Tongue (tissue), 1 donor: ENCODE measurements at regions not wholly inside any gene's neighbourhood (a gene's known extent, or its start where the extent isn't known, plus 50 kb on each side); places are given as distances from the start of the nearest gene placed in this dataset.

ENCODE experiments used
- DNase-seq: peaks from one replicate; pipeline ENCODE4 v3.0.0-alpha.2; 2015

DNA sequence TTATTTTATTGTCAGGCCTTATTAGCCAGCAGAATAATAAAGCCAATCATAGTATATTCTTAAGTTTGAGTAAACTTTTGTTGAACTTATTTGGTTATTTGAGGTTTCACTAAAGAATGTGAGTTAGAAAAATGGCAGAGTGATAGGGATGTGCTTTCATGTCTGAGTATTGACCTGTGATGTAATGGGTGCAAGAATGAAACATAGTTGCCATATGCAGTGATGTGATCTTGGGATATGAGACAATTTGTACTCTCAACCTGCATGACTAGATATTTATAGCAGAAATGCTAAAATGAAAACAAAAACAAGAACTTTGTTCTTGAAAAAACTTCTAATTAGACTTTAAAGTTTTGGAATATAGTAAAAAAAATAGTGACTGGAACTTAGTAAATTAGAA, 97.9 kb downstream of the DISP1 start:
- DNase-seq = no peak

DNA sequence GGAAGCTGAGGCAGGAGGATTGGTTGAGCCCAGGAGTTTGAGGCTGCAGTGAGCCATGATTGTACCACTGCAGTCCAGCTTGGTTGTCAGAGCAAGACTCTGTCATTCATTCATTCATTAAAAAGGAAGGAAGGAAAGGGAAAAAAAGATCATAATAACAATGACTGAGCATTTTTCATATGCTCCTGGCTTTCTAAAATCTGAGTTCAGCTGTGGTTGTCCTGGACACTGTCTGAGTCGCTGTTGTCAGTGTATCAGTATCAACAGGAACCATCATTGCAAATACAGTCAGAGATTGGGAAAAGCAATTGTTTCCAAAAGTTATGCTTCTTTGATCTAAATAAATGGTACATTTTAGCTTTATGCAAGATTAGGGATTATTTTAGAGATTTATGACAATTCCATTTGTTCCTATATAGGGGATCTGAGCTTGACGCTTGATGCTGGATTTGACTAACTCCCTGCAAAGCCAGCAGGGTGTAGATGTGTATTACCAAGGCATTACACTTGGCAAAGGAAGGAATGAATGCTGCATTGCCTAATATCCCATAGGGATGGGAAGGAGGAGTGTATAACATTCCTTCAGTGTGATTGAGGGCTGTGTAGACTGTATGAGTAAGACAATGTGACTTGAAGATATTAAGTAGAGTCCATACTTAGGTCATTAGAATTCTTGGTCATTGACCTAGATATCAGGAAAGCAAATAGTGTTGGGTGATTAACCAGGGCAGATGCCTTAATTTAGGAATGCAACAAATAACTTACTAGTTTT, 100.2 kb downstream of the DISP1 start:
- no peak for DNase-seq

DNA sequence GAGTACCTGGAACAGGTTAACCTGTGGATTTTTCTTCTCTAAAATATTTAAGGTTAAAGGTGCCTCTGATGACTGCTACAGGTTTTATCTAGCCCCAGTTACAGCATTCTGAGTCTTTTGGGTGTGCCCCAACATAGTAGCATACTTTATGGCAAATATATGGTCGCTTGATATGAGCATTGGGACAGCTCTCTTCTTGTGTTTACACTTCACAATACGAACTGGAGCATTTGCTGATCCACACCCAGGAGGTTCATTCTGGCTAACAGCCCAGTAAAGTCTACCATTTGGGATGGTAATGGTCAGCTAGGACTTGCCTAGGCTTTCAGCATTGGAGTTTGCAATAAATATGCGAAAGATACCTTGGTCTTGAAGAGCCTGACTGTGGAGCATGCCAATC, 101.3 kb downstream of the DISP1 start:
- DNase-seq = no peak

DNA sequence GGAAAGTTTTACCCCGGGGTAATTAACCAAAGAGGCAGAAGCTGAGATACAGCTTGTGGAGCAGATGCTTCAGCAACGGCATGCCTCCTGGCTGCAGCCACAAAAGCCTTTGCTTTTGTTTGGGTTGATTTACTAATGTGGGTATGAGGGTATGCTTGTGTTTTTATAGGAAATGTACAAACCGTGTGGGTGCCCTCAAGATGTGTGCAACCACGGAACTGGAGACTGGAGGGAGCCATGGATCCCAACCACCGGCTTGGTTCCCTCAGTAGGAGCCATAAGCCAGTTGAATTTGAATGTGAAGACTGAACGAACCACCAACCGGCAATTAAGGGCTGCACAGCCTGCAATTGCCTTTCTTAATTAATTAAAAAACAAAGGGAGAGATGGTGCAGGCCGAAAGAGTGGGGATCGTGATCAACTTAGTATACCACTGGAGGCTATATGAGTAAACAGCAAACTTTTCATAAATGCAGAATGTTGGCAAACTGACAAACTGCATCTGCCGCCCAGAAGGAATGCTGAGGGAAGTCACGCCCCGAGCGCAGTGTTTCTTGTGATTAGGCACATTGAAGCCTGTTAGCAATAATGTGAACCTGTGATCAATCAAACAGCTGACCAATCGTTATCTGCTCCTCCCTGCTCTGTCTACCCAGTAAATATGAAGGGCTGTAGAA, 104.1 kb downstream of the DISP1 start:
- DNase-seq = no peak

DNA sequence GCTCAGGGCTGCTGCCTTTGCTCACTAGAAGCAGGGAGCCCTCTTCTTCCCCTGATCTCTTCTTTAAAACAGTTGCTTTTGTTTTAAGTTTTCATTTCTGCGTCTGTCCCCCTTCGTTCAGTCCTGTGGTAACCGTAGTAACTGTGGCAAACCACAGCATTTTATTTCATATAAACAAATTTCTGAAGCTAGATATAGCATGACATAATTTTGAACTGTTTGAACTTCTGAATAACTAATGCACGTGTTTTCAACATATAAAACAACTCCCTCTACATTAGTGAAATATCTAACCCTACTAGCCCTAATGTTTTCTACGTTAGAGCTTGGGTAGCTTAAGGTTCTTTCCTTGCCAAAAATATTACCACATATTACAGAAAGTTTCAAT, 104.6 kb downstream of the DISP1 start:
- DNase-seq = no peak

GRCh38 chr1:222920169-222920568, 105.3 kb downstream of the DISP1 start:
- DNase-seq = no peak

GRCh38 chr1:222921945-222922344, 107.1 kb downstream of the DISP1 start:
- DNase-seq = no peak

GRCh38 chr1:222923506-222923905, 108.7 kb downstream of the DISP1 start:
- DNase-seq = no peak

- DNase-seq = no peak
Measured at GRCh38 chr1:222924136-222924706, 109.4 kb downstream of the DISP1 start.

DNA sequence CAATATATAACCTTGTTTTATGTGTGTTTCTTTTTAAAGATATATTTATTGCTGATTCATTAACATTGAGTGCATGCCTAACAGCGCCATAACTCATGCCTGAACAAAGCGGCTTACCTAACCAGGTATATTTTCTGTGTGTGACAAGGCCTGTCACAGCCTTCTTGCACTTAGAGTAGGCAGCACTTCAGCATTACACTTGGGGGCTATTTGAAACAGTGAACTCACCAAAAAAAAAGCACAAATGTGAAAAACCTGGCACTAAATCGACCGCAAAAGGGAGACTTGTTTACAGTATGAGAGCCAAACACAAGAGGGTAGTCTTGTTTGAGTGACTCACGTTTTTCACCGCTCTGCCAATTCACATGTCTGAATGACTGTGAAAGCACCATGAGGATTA, 111.7 kb downstream of the DISP1 start:
- peak; percentile 50 for DNase-seq

DNA sequence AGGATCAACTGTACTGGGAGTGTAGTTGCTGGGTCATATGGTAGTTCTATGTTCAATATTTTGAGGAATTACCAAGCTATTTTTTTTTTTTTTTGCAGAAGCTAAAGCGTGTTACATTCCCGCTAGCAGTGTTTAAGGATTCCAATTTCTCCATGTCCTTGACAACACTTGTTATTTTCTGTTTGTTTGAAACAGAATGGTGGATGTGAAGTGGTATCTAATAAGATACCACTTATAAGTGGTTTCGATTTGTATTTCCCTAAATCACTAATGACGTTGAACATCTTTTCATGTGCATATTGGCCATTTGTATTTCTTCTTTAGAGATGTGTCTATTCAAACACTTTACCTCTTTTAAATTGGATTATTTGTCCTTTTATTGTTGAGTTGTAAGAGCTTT, 112.2 kb downstream of the DISP1 start:
- DNase-seq = no peak

DNA sequence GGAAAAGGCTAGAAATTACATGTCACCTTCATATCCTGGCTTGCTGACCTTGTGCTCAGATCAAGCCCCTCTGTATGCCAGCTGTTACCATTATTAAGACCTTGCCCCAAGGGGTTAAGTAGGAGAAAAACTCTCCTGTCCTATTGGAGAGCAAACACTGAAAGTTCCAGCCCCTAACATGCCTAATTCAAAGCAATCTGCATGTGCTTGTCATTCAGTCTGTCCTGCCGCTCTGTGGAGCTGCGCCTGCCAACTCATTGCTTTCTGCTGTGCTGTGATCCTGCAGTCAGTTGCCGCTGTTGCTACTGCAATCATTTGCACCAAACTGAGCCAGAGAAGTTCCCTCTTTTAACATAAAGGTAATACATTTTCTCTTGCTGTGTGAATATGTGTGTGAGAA, 113.4 kb downstream of the DISP1 start:
- peak; percentile 91 for DNase-seq

DNA sequence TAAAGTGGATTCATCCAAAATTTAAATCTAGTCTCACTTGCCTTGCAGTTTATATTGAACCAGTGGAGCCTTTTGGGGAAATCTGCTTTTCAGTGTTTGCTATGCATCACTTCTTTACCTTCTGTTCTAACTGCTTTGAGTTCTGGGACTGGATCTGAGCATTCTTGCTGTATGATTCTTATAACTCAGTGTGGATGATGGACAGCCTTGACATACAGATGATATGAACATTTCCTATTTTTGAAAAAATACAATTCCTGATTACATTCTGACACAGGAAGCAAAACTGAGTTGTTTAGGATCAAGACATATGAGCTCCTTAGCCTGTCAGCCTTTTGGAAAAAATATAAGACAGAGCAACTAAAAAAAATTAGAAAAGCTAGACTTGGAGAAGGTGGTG, 115.2 kb downstream of the DISP1 start:
- DNase-seq = no peak

DNA sequence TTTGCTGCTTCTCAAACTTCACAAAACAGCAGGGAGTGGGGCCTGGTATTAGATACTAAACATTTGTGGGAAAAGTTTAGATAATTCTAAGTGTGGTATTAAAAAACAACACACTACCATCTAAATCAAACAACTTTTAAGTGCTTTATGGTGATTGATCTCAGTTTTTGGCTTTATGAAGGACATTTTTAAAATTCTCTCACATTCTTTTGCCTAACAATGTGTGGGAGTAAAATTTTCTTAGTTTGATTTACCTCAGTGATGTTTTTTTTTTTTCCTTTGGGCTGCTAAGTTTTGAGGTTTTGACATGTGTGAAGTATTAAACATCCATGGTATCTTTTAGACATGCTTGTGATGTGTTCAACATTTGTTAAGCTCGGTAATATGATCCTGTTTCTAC, 116.2 kb downstream of the DISP1 start:
- DNase-seq = peak; percentile 35

DNA sequence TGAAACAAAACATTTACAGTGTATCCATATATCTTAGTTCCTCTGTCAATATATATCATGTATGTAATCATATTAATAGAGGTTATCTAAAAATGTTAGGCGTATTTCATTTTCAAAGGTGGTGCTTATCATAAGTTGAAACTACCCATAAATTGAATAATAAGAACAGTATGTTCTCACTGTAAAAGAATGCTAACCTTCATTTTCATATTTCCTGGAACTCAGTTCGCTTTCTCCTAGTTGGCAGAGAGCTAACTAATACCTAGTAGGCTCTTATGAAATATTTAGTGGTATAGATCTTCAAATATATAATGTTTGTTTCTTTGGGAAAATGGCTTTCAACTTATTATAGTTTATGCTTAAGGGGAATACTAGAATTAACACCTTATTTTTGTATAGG, 118.4 kb downstream of the DISP1 start:
- no peak for DNase-seq

DNA sequence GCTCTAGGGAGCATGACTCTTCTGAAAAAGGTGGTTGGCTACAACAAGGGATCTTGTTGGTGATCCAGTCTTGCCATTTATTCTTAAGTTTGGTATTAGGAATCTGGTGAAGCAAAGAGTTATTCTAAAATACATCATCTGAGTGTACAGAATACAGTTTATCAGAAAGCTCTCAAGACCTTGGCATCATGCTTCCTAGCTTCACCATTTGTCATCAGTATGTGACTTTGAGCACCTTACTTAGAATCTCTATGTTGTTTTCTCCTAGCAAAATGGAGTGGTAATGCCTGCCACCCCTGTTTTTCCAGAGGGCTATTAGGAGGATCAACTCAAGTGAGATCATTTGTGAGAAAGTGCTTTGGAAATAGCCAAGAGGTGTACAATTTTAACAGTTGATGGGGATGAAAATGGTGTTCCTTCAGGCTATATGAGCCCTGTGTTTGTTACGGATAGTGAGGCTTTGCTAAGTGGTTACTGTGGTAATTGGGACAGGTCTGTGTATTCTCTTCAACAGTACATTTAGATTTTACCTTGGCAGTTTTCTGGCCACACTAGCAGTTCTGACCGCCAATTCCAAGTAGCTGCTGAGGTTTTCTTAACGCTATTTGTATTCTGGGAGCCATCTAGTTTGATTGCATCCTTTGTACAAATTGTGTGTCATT, 120.5 kb downstream of the DISP1 start:
- DNase-seq = peak; percentile 55

- no peak for DNase-seq
Measured at GRCh38 chr1:222936042-222936441, 121.2 kb downstream of the DISP1 start.

GRCh38 chr1:222938986-222939385, 124.1 kb downstream of the DISP1 start:
- DNase-seq = no peak

DNA sequence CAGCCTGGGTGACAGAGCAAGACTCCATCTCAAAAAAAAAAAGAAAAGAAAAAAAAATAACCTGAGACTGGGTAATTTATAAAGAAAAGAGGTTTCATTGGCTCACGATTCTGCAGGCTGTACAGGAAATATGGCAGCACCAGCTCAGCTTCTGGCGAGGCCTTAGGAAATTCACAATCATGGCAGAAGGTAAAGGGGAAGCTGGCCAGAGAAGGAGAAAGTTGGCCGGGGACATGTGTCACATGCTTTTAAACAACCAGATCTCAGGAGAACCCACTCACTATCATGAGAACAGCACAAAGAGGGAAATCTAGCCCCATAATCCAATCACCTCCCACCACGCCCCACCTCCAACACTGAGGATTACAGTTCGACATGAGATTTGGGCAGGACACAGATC, 125.3 kb downstream of the DISP1 start:
- no peak for DNase-seq

- DNase-seq = no peak
Measured at GRCh38 chr1:222940906-222941305, 126.1 kb downstream of the DISP1 start.

- no peak for DNase-seq
Measured at GRCh38 chr1:222941425-222941824, 126.6 kb downstream of the DISP1 start.

DNA sequence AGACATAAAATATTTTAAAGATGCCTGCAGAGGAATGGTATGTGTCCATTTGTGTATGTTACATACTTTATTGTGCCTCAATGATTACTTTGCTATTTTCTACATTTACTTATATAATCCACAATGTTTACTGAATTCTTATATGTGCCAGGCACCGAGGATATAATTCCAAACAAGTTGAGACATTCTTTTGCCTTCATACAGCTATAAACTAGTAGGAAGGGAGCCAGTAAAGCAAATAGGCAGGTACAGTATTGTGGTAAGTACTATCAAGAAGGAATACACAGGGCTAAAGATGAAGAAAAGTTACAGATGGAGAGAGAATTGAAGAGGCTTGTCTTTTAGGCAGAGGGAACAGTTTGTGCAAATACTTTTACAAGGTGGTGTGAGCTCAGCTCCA, 131.6 kb downstream of the DISP1 start:
- DNase-seq = no peak

GRCh38 chr1:222948079-222948478, 133.2 kb downstream of the DISP1 start:
- no peak for DNase-seq
